H1 (cell line): ENCODE measurements at regions not wholly inside any gene's neighbourhood (a gene's known extent, or its start where the extent isn't known, plus 50 kb on each side); places are given as distances from the start of the nearest gene placed in this dataset.

Experiments used
- CTCF ChIA-PET: fragments of 300-600 bp; sonication (Branson Sonifier 250); formaldehyde crosslinking; loops from one replicate; lab custom pipeline; 2021; ENCODE audit not compliant: partially characterized antibody; lab: Charles Lee
- POLR2A ChIA-PET: fragments of 300-600 bp; sonication (Branson Sonifier 250); formaldehyde crosslinking; loops from one replicate; lab custom pipeline; 2021; ENCODE audit warnings: inconsistent platforms; ENCODE audit not compliant: partially characterized antibody; lab: Charles Lee
- DNase-seq, 2 experiments: peaks; one replicate each; pipeline versions ENCODE4 v3.0.0 to v3.0.0-alpha.2; 2010 to 2022; ENCODE audit warnings: low spot score in 2 of 2, low read depth in 1 of 2, mixed read lengths in 1 of 2
- FAIRE-seq: peaks from 2 replicates; lab custom pipeline; 2011; peaks lifted over from hg19 to GRCh38; lab: Jason Lieb, UNC
- H2AFZ ChIP-seq: 2 replicates; pipeline ENCODE4 v1.8.1; 2012; ENCODE audit warnings: low read length, inconsistent platforms
- H2AK5ac ChIP-seq: 2 replicates; pipeline ENCODE4 v1.6.1; 2013; ENCODE audit warnings: low read depth, low read length
- H2BK120ac ChIP-seq: replicated peaks from 2 replicates; pipeline ENCODE3; 2013; ENCODE audit warnings: low read depth, low read length, inconsistent platforms
- H2BK12ac ChIP-seq: 2 replicates; pipeline ENCODE4 v1.6.1; 2013; ENCODE audit warnings: low read depth, low read length
- H2BK15ac ChIP-seq: 2 replicates; pipeline ENCODE4 v1.6.1; 2013; ENCODE audit warnings: low read length
- H2BK20ac ChIP-seq: 2 replicates; pipeline ENCODE4 v1.6.1; 2013; ENCODE audit warnings: low read length
- H2BK5ac ChIP-seq: 2 replicates; pipeline ENCODE4 v1.6.1; 2013; ENCODE audit warnings: low read depth, low read length
- H3K14ac ChIP-seq: 2 replicates; pipeline ENCODE4 v1.6.1; 2013; ENCODE audit warnings: inconsistent platforms; ENCODE audit not compliant: insufficient read length
- H3K18ac ChIP-seq: 2 replicates; pipeline ENCODE4 v1.6.1; 2013; ENCODE audit warnings: low read length; ENCODE audit errors: extremely low read depth
- H3K23ac ChIP-seq: 2 replicates; pipeline ENCODE4 v1.6.1; 2013; ENCODE audit warnings: inconsistent platforms; ENCODE audit not compliant: insufficient read length
- H3K23me2 ChIP-seq: 2 replicates; pipeline ENCODE4 v1.6.1; 2013; ENCODE audit warnings: low read depth, low read length
- H3K27ac ChIP-seq: 2 replicates; pipeline ENCODE4 v1.6.1; 2011; ENCODE audit warnings: low read depth, low read length, inconsistent platforms
- H3K27me3 ChIP-seq, 4 experiments: replicated peaks in 1 of 4; 1 replicate in 1 of 4; 2 replicates in 3 of 4; pipeline versions ENCODE4 v1.6.1 to v1.8.1; 2011 to 2013; ENCODE audit warnings: low read length in 3 of 4, mild to moderate bottlenecking in 3 of 4, inconsistent platforms in 2 of 4, mixed read lengths in 2 of 4, moderate library complexity in 1 of 4; ENCODE audit not compliant: control insufficient read depth in 3 of 4, insufficient read depth in 3 of 4; ENCODE audit errors: extremely low read depth in 1 of 4
- H3K36me3 ChIP-seq, 4 experiments: 2 replicates each; pipeline versions ENCODE4 v1.6.1 to v1.8.1; 2011 to 2013; ENCODE audit warnings: mild to moderate bottlenecking in 4 of 4, low read length in 3 of 4, moderate library complexity in 2 of 4, control low read depth in 1 of 4, inconsistent platforms in 1 of 4; ENCODE audit not compliant: insufficient read depth in 4 of 4, control insufficient read depth in 2 of 4
- H3K4ac ChIP-seq: replicated peaks from 2 replicates; pipeline ENCODE3; 2013; ENCODE audit warnings: low read length, low read depth, mixed read lengths, inconsistent platforms; ENCODE audit not compliant: insufficient read length
- H3K4me1 ChIP-seq, 4 experiments: replicated peaks in 1 of 4; 1 replicate in 1 of 4; 2 replicates in 3 of 4; pipeline versions ENCODE4 v1.6.1 to v1.8.1; 2011 to 2013; ENCODE audit warnings: low read length in 3 of 4, inconsistent platforms in 2 of 4, mixed read lengths in 1 of 4; ENCODE audit not compliant: insufficient read depth in 4 of 4, control insufficient read depth in 3 of 4
- H3K4me2 ChIP-seq, 2 experiments: 2 replicates each; pipeline versions ENCODE4 v1.6.1 to v1.8.1; 2011 to 2013; ENCODE audit warnings: low read depth in 2 of 2, low read length in 2 of 2, control low read depth in 1 of 2, inconsistent platforms in 1 of 2, mild to moderate bottlenecking in 1 of 2; ENCODE audit not compliant: insufficient read depth in 1 of 2
- H3K4me3 ChIP-seq, 4 experiments: fragments of 200-600, 300-600 bp in 1 of 4; sonication (generic), shearing (Covaris generic), sonication (Bioruptor Twin) in 1 of 4; 2 replicates each; pipeline versions ENCODE4 v1.5.1 to v1.8.1; 2011 to 2016; ENCODE audit warnings: low read length in 4 of 4, low read depth in 3 of 4, control low read depth in 2 of 4, inconsistent platforms in 2 of 4, mild to moderate bottlenecking in 2 of 4, mixed read lengths in 1 of 4, moderate library complexity in 1 of 4; ENCODE audit not compliant: insufficient read depth in 2 of 4; ENCODE audit errors: extremely low read depth in 1 of 4
- H3K56ac ChIP-seq: replicated peaks from 2 replicates; pipeline ENCODE3; 2013; ENCODE audit warnings: low read depth, mild to moderate bottlenecking, mixed read lengths, low read length, inconsistent platforms; ENCODE audit not compliant: insufficient read length
- H3K79me1 ChIP-seq: 2 replicates; pipeline ENCODE4 v1.6.1; 2013; ENCODE audit warnings: low read depth, low read length, control low read depth
- H3K79me2 ChIP-seq, 2 experiments: 2 replicates each; pipeline versions ENCODE4 v1.6.1 to v1.8.1; 2012 to 2013; ENCODE audit warnings: low read length in 2 of 2, mild to moderate bottlenecking in 2 of 2, inconsistent platforms in 1 of 2; ENCODE audit not compliant: insufficient read depth in 2 of 2, control insufficient read depth in 1 of 2
- H3K9ac ChIP-seq, 4 experiments: replicated peaks in 1 of 4; 1 replicate in 1 of 4; 2 replicates in 3 of 4; pipeline versions ENCODE4 v1.6.1 to v1.8.1; 2011 to 2013; ENCODE audit warnings: low read depth in 3 of 4, low read length in 3 of 4, control low read depth in 2 of 4, mild to moderate bottlenecking in 2 of 4, moderate library complexity in 2 of 4, inconsistent platforms in 1 of 4; ENCODE audit errors: extremely low read depth in 1 of 4
- H3K9me3 ChIP-seq, 2 experiments: 2 replicates each; pipeline versions ENCODE4 v1.6.1 to v1.8.1; 2012 to 2013; ENCODE audit warnings: mild to moderate bottlenecking in 2 of 2, moderate library complexity in 2 of 2, control low read depth in 1 of 2, inconsistent platforms in 1 of 2, low read depth in 1 of 2, low read length in 1 of 2, mixed read lengths in 1 of 2; ENCODE audit not compliant: insufficient read depth in 2 of 2
- H4K20me1 ChIP-seq, 2 experiments: replicated peaks in 1 of 2; 2 replicates each; pipeline versions ENCODE3 to v1.8.1; 2011 to 2013; ENCODE audit warnings: inconsistent platforms in 2 of 2, low read length in 2 of 2, mild to moderate bottlenecking in 1 of 2; ENCODE audit not compliant: insufficient read depth in 2 of 2, control insufficient read depth in 1 of 2
- H4K5ac ChIP-seq: 2 replicates; pipeline ENCODE4 v1.6.1; 2013; ENCODE audit warnings: low read length, low read depth, mixed read lengths, inconsistent platforms; ENCODE audit not compliant: insufficient read length
- H4K8ac ChIP-seq: 2 replicates; pipeline ENCODE4 v1.8.0; 2013; ENCODE audit warnings: mild to moderate bottlenecking, moderate library complexity, low read length, inconsistent platforms; ENCODE audit not compliant: insufficient read depth; ENCODE audit errors: extremely low read depth
- H4K91ac ChIP-seq: replicated peaks from 2 replicates; pipeline ENCODE3; 2013; ENCODE audit warnings: low read length, mixed read lengths, inconsistent platforms; ENCODE audit not compliant: insufficient read length
- BCL11A ChIP-seq, 2 experiments: IDR thresholded peaks; one replicate each; pipeline ENCODE4 v1.6.1; 2011; ENCODE audit warnings: low read depth in 2 of 2, low read length in 2 of 2, mild to moderate bottlenecking in 2 of 2
- CEBPB ChIP-seq: IDR thresholded peaks from 2 replicates; pipeline ENCODE4 v1.6.1; 2012; ENCODE audit warnings: low read depth, low read length
- GTF2F1 ChIP-seq: IDR thresholded peaks from 2 replicates; pipeline ENCODE4 v1.6.1; 2012; ENCODE audit warnings: low read depth, low read length, improper control_type of control experiment, borderline replicate concordance
- HDAC2 ChIP-seq, 2 experiments: fragments of 300-600 bp in 1 of 2; sonication (generic) in 1 of 2; IDR thresholded peaks; 2 replicates each; pipeline ENCODE4 v1.6.1; 2011 to 2012; ENCODE audit warnings: low read depth in 2 of 2, low read length in 2 of 2, mild to moderate bottlenecking in 2 of 2, moderate library complexity in 2 of 2, borderline replicate concordance in 1 of 2, inconsistent platforms in 1 of 2
- KDM1A ChIP-seq: fragments of 200-600, 300-600 bp; sonication (generic); IDR thresholded peaks from 2 replicates; pipeline ENCODE4 v1.7.1; 2016; ENCODE audit warnings: mild to moderate bottlenecking, low read length, borderline replicate concordance
- KDM4A ChIP-seq: IDR thresholded peaks from one replicate; pipeline ENCODE4 v1.7.1; 2012; ENCODE audit warnings: low read depth, mild to moderate bottlenecking, moderate library complexity, low read length, inconsistent platforms; ENCODE audit not compliant: severe bottlenecking
- KDM5A ChIP-seq: fragments of 200-600 bp; IDR thresholded peaks from 2 replicates; pipeline ENCODE4 v1.7.1; 2012; ENCODE audit warnings: mild to moderate bottlenecking, low read length, inconsistent platforms, mixed read lengths
- RFX5 ChIP-seq: IDR thresholded peaks from 2 replicates; pipeline ENCODE4 v1.6.1; 2011; ENCODE audit warnings: low read depth, low read length, improper control_type of control experiment, borderline replicate concordance
- SAP30 ChIP-seq: fragments of 300-600 bp; sonication (generic); IDR thresholded peaks from 2 replicates; pipeline ENCODE4 v1.7.1; 2012; ENCODE audit warnings: low read length, moderate library complexity, mild to moderate bottlenecking, inconsistent platforms; ENCODE audit not compliant: insufficient read depth, insufficient replicate concordance
- SIRT6 ChIP-seq: IDR thresholded peaks from one replicate; pipeline ENCODE4 v1.7.1; 2012; ENCODE audit warnings: low read length, inconsistent platforms
- TAF1 ChIP-seq: IDR thresholded peaks from 2 replicates; pipeline ENCODE4 v1.6.1; 2011; ENCODE audit warnings: mild to moderate bottlenecking, low read depth, low read length
- TCF12 ChIP-seq: IDR thresholded peaks from 2 replicates; pipeline ENCODE4 v1.6.1; 2011; ENCODE audit warnings: low read depth, mild to moderate bottlenecking, low read length
- WGBS, 2 experiments: shearing (Covaris generic) in 1 of 2; methylation state at CpG; one replicate each; pipeline versions ENCODE4 v1.1.6 to v1.1.7; 2013 to 2015; ENCODE audit warnings: low lambda C conversion rate in 2 of 2, mixed read lengths in 2 of 2, inconsistent platforms in 1 of 2, low coverage in 1 of 2, missing lambda C conversion rate in 1 of 2; ENCODE audit not compliant: insufficient replicate concordance in 2 of 2, insufficient coverage in 1 of 2, insufficient read length in 1 of 2; ENCODE audit errors: extremely low coverage in 1 of 2, missing lambda C conversion rate in 1 of 2; 5-methylcytosine and 5-hydroxymethylcytosine counted together
- TF ChIP-seq, protein P1 (sequence below): IDR thresholded peaks from 2 replicates; pipeline ENCODE4 v1.6.1; 2012; ENCODE audit warnings: inconsistent platforms

DNA sequence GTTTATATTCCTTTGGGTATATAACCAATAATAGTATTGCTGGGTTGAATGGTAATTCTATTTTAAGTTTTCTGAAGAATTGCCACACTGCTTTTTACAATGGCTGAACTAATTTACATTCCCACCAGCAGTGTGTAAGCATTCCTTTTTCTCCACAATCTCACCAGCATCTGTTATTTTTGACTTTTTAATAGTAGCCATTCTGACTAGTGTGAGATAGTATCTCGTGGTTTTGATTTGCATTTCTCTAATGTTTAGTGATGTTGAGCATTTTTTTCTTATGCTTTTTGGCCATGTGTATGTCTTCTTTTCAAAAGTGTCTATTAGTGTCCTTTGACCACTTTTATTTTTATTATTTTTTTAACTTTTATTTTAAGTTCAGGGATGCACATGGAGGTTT lies 275.3 kb downstream of the METTL15 start:
- WGBS, 2 experiments: 93% methylated on average over 1 of the region's 1 CpG; no CpG with 5 or more reads in 1 of the 2 experiments
- Histone ChIP-seq H4K5ac (no peak overlapping the region), H3K23me2 (no peaks in the 10 kb centered on the region), H3K4me2 (no peak overlapping the region), H3K14ac (no peak overlapping the region), H2BK5ac (no peak overlapping the region), H3K79me2 (no peaks in the 10 kb centered on the region), H3K4ac (no peak overlapping the region), H3K56ac (no peak overlapping the region), H2BK20ac (no peak overlapping the region), H3K36me3 (no peaks in the 10 kb centered on the region), H2BK12ac (no peak overlapping the region), H4K20me1 (no peaks in the 10 kb centered on the region), H2BK15ac (no peak overlapping the region), H4K8ac (no peak overlapping the region), H2BK120ac (no peak overlapping the region), H3K9ac (no peak overlapping the region), H3K18ac (no peak overlapping the region), H4K91ac (no peak overlapping the region), H3K23ac (no peak overlapping the region), H2AFZ (no peak overlapping the region), H3K79me1 (no peaks in the 10 kb centered on the region), H3K4me1 (no peaks in the 10 kb centered on the region), H3K27me3 (no peaks in the 10 kb centered on the region), H3K27ac (no peak overlapping the region), H3K4me3 (no peak overlapping the region), H3K9me3 (peaks cover 0 to under 1% of the 10 kb centered on the region in 2 experiments; a peak in 1 of 4 replicates), H2AK5ac (no peak overlapping the region)
- POLR2A ChIA-PET: no interaction called here
- CTCF ChIA-PET: interaction anchor here (0.8 kb wide), 1 partner anchor 740 kb away, joined by 3 read pairs; no protein-coding TSS in a partner anchor
- no peak for FAIRE-seq
- DNase-seq: no peak
- TF ChIP-seq BCL11A (IDR thresholded peaks at IDR 0.05; ENCODE audit: low read depth in 2 of 2, low read length in 2 of 2) (no peak), KDM1A (no peak), SAP30 (no peak), KDM5A (no peak), TCF12 (no peak), HDAC2 (IDR thresholded peaks at IDR 0.05; ENCODE audit: borderline replicate concordance in 1 of 2, low read depth in 2 of 2, low read length in 2 of 2) (no peak), KDM4A (no peak), RFX5 (no peak), CEBPB (no peak), GTF2F1 (no peak), TAF1 (no peak), SIRT6 (no peak)
- TF ChIP-seq, protein P1, sequence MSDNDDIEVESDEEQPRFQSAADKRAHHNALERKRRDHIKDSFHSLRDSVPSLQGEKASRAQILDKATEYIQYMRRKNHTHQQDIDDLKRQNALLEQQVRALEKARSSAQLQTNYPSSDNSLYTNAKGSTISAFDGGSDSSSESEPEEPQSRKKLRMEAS: no peak
